CD14-positive monocyte (primary cell): ENCODE measurements at regions not wholly inside any gene's neighbourhood (a gene's known extent, or its start where the extent isn't known, plus 50 kb on each side); places are given as distances from the start of the nearest gene placed in this dataset.

Experiments
- DNase-seq, 3 donors: peaks; one replicate each; pipeline ENCODE4 v3.0.0-alpha.2; 2011 to 2022
- H2AFZ ChIP-seq: 2 replicates; pipeline ENCODE4 v1.6.0; 2012; ENCODE audit warnings: mild to moderate bottlenecking, low read depth, low read length, inconsistent platforms; ENCODE audit not compliant: insufficient read depth, poor library complexity, severe bottlenecking
- H3K27ac ChIP-seq, 2 donors: 1 replicate in 1 of 2; 2 replicates in 1 of 2; pipeline ENCODE4 v1.5.1; 2012 to 2013; ENCODE audit warnings: low read length in 2 of 2, control low read depth in 1 of 2, inconsistent platforms in 1 of 2, low read depth in 1 of 2, mild to moderate bottlenecking in 1 of 2
- H3K27me3 ChIP-seq, 2 donors: one replicate each; pipeline versions ENCODE4 v1.6.0 to v1.6.1; 2011 to 2013; ENCODE audit warnings: low read length in 2 of 2; ENCODE audit not compliant: control insufficient read depth in 2 of 2, insufficient read depth in 2 of 2
- H3K36me3 ChIP-seq, 2 donors: replicated peaks in 1 of 2; 1 replicate in 1 of 2; 2 replicates in 1 of 2; pipeline versions ENCODE4 v1.5.1 to v1.6.1; 2012 to 2013; ENCODE audit warnings: low read length in 2 of 2, control low read depth in 1 of 2, inconsistent platforms in 1 of 2, mild to moderate bottlenecking in 1 of 2; ENCODE audit not compliant: insufficient read depth in 2 of 2, control insufficient read depth in 1 of 2
- H3K4me1 ChIP-seq, 2 donors: 1 replicate in 1 of 2; 2 replicates in 1 of 2; pipeline versions ENCODE4 v1.5.1 to v1.6.1; 2012 to 2013; ENCODE audit warnings: low read length in 2 of 2, control low read depth in 1 of 2, inconsistent platforms in 1 of 2, mild to moderate bottlenecking in 1 of 2, moderate library complexity in 1 of 2; ENCODE audit not compliant: insufficient read depth in 2 of 2, control insufficient read depth in 1 of 2
- H3K4me2 ChIP-seq: replicated peaks from 2 replicates; pipeline ENCODE3; 2012; ENCODE audit warnings: low read length, moderate library complexity, mild to moderate bottlenecking; ENCODE audit not compliant: poor library complexity, severe bottlenecking; ENCODE audit errors: extremely low read depth
- H3K4me3 ChIP-seq, 3 experiments: fragments of 200-600 bp in 1 of 3; sonication (generic) in 1 of 3; replicated peaks in 1 of 3; 1 replicate in 2 of 3; 2 replicates in 1 of 3; pipeline ENCODE4 v1.5.1; 2011 to 2013; ENCODE audit warnings: low read length in 3 of 3, mild to moderate bottlenecking in 3 of 3, control low read depth in 2 of 3, low read depth in 2 of 3, inconsistent platforms in 1 of 3, moderate library complexity in 1 of 3
- H3K79me2 ChIP-seq: 2 replicates; pipeline ENCODE4 v1.6.0; 2012; ENCODE audit warnings: mild to moderate bottlenecking, control low read depth, inconsistent platforms, low read length, moderate library complexity; ENCODE audit not compliant: insufficient read depth
- H3K9ac ChIP-seq: 2 replicates; pipeline ENCODE4 v1.6.0; 2017; ENCODE audit warnings: low read length, mild to moderate bottlenecking; ENCODE audit not compliant: insufficient read depth, poor library complexity, severe bottlenecking
- H3K9me3 ChIP-seq, 2 donors: replicated peaks in 1 of 2; 1 replicate in 1 of 2; 2 replicates in 1 of 2; pipeline versions ENCODE4 v1.5.1 to v1.6.1; 2012 to 2013; ENCODE audit warnings: low read length in 2 of 2, control low read depth in 1 of 2; ENCODE audit not compliant: control insufficient read depth in 1 of 2, insufficient read depth in 1 of 2
- H4K20me1 ChIP-seq: 2 replicates; pipeline ENCODE4 v1.6.0; 2012; ENCODE audit warnings: mild to moderate bottlenecking, low read length, control low read depth, moderate library complexity; ENCODE audit not compliant: insufficient read depth
- H3K27ac Mint-ChIP-seq, 7 donors: one replicate each; pipeline ENCODE4 v1.8.0; 2020; ENCODE audit warnings: mild to moderate bottlenecking in 7 of 7, mixed read lengths in 7 of 7, moderate library complexity in 6 of 7, inconsistent platforms in 2 of 7
- H3K27me3 Mint-ChIP-seq, 3 donors: one replicate each; pipeline ENCODE4 v1.8.0; 2021 to 2022; ENCODE audit warnings: low read depth in 3 of 3, mild to moderate bottlenecking in 3 of 3, mixed read lengths in 3 of 3, moderate library complexity in 3 of 3, inconsistent platforms in 1 of 3
- H3K36me3 Mint-ChIP-seq, 2 donors: one replicate each; pipeline ENCODE4 v1.8.0; 2020; ENCODE audit warnings: mixed read lengths in 2 of 2, inconsistent platforms in 1 of 2, mild to moderate bottlenecking in 1 of 2
- H3K4me1 Mint-ChIP-seq: one replicate; pipeline ENCODE4 v1.8.0; 2020; ENCODE audit warnings: mild to moderate bottlenecking, mixed read lengths
- H3K4me3 Mint-ChIP-seq, 2 donors: one replicate each; pipeline ENCODE4 v1.8.0; 2020; ENCODE audit warnings: mild to moderate bottlenecking in 2 of 2, mixed read lengths in 2 of 2, moderate library complexity in 1 of 2
- H3K9me3 Mint-ChIP-seq, 7 donors: one replicate each; pipeline ENCODE4 v1.8.0; 2020 to 2022; ENCODE audit warnings: mixed read lengths in 7 of 7, mild to moderate bottlenecking in 6 of 7, moderate library complexity in 6 of 7, inconsistent platforms in 2 of 7
- WGBS: methylation state at CpG from one replicate; pipeline ENCODE4 v1.1.5; 2013; ENCODE audit warnings: missing lambda C conversion rate; ENCODE audit not compliant: insufficient coverage; 5-methylcytosine and 5-hydroxymethylcytosine counted together
- intact Hi-C, 2 donors: fragments of 100-400 bp; cut with micrococcal nuclease; formaldehyde crosslinking; loops; one replicate each; pipeline versions ENCODE4 v1.15.0 to v1.15.1; 2023
- TF ChIP-seq, protein P1 (sequence below): fragments of 200-600 bp; IDR thresholded peaks from one replicate; pipeline ENCODE4 v1.8.0; 2022; ENCODE audit warnings: antibody characterized with exemption, mild to moderate bottlenecking

DNA sequence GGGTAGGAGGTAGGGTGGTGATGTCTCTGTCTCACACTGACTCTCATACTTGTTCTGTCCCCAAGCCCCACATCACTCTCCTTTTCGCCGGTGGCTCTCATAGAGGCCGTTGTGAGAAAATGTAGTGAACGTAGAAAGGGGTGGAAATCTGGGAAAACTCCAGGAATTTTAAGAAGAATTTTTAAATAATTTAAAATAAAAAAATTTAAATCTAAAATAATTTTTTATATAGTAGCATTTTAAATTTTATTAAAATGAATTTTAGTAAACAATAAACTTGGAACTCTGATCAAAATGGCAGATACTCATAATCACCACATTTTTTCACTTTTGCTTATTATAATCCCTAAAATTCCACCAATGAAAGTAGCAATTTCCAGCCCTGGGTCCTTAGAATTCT, 473.6 kb upstream of the ZFHX3 start:
- peaks cover 2% of the 10 kb centered on the region in 3 donors for H3K27me3 Mint-ChIP-seq
- Histone ChIP-seq H3K9ac (no peak overlapping the region), H3K27ac (no peak overlapping the region), H4K20me1 (no peaks in the 10 kb centered on the region), H3K27me3 (no peaks in the 10 kb centered on the region), H3K9me3 (no peaks in the 10 kb centered on the region), H3K4me1 (no peaks in the 10 kb centered on the region), H3K36me3 (no peaks in the 10 kb centered on the region), H3K4me3 (no peak overlapping the region), H3K79me2 (no peaks in the 10 kb centered on the region), H3K4me2 (no peak overlapping the region), H2AFZ (no peak overlapping the region)
- peaks cover 0 to 11% (median 2%) of the 10 kb centered on the region in 7 donors for H3K9me3 Mint-ChIP-seq
- WGBS, result no CpG with 5 or more reads among the region's 4 CpGs
- TF ChIP-seq, protein P1, sequence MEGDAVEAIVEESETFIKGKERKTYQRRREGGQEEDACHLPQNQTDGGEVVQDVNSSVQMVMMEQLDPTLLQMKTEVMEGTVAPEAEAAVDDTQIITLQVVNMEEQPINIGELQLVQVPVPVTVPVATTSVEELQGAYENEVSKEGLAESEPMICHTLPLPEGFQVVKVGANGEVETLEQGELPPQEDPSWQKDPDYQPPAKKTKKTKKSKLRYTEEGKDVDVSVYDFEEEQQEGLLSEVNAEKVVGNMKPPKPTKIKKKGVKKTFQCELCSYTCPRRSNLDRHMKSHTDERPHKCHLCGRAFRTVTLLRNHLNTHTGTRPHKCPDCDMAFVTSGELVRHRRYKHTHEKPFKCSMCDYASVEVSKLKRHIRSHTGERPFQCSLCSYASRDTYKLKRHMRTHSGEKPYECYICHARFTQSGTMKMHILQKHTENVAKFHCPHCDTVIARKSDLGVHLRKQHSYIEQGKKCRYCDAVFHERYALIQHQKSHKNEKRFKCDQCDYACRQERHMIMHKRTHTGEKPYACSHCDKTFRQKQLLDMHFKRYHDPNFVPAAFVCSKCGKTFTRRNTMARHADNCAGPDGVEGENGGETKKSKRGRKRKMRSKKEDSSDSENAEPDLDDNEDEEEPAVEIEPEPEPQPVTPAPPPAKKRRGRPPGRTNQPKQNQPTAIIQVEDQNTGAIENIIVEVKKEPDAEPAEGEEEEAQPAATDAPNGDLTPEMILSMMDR, result no peak
- no peaks in the 10 kb centered on the region for H3K4me1 Mint-ChIP-seq
- H3K27ac Mint-ChIP-seq, result no peak overlapping the region
- intact Hi-C loops, result no loop called here
- no peak overlapping the region for H3K4me3 Mint-ChIP-seq
- DNase-seq, result no peak
- H3K36me3 Mint-ChIP-seq, result no peaks in the 10 kb centered on the region

- Histone ChIP-seq H4K20me1 (no peaks in the 10 kb centered on the region), H3K27me3 (no peaks in the 10 kb centered on the region), H3K4me3 (no peak overlapping the region), H3K9me3 (no peaks in the 10 kb centered on the region), H3K79me2 (no peaks in the 10 kb centered on the region), H3K9ac (no peak overlapping the region), H3K4me1 (no peaks in the 10 kb centered on the region), H3K27ac (no peak overlapping the region), H3K36me3 (no peaks in the 10 kb centered on the region), H3K4me2 (no peak overlapping the region), H2AFZ (no peak overlapping the region)
- intact Hi-C loops, result no loop called here
- H3K36me3 Mint-ChIP-seq, result no peaks in the 10 kb centered on the region
- peaks cover 0 to 3% (median 1%) of the 10 kb centered on the region in 7 donors for H3K9me3 Mint-ChIP-seq
- no peak overlapping the region for H3K27ac Mint-ChIP-seq
- 100% methylated on average over 2 of the region's 4 CpGs for WGBS
- DNase-seq, result no peak
- H3K4me3 Mint-ChIP-seq, result no peak overlapping the region
- H3K4me1 Mint-ChIP-seq, result no peaks in the 10 kb centered on the region
- peaks cover 0 to 2% (median 1%) of the 10 kb centered on the region in 3 donors for H3K27me3 Mint-ChIP-seq
- TF ChIP-seq, protein P1, result no peak
Observed at GRCh38 chr16:73515616-73516015, 467.7 kb upstream of the ZFHX3 start.
